HG03108 (cell line): ENCODE measurements at regions not wholly inside any gene's neighbourhood (a gene's known extent, or its start where the extent isn't known, plus 50 kb on each side); places are given as distances from the start of the nearest gene placed in this dataset.
"Not testable (repeated sequence)": the region's sequence is repeated elsewhere in the genome, so short reads cannot be mapped to it uniquely, and the experiment has no call there.

Source experiments
- ATAC-seq: cut with Tn5 transposase; IDR thresholded peaks from one replicate; pipeline ENCODE4 v1.9.1; 2021; ENCODE audit warnings: moderate library complexity; ENCODE audit not compliant: unreplicated experiment

DNA sequence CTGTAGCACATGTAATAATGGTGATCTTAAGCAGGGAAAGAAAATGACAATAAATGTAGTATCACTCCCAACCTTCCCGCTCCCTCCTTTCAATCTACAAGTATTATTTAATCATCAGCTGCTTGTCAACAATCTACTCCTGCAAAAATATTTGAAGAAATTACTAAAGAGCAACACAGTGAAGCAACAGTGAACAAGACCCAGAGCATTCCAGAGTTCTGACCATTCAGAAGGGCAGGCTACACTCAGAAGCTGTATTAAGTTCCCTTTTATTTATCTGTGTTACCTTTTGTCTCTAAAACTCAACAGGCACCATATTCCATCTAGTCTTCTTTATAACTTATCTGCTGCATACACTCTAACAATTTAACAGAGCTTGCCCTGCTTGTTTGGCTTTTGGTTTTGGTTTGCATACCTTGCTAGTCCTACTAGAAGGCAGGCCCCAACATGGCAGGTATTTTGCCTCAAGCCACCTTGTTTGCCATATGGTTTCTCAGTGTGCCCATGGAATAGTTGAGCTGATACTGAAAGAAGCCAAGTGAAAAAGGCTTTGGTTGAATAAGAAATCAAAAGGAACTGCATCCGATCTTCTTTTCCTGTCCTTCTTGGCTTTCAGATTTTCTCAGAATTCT, 253.9 kb downstream of the CEMIP2 start:
- ATAC-seq: no peak

GRCh38 chr9:71509054-71509453, 259.3 kb downstream of the CEMIP2 start:
- no peak for ATAC-seq

DNA sequence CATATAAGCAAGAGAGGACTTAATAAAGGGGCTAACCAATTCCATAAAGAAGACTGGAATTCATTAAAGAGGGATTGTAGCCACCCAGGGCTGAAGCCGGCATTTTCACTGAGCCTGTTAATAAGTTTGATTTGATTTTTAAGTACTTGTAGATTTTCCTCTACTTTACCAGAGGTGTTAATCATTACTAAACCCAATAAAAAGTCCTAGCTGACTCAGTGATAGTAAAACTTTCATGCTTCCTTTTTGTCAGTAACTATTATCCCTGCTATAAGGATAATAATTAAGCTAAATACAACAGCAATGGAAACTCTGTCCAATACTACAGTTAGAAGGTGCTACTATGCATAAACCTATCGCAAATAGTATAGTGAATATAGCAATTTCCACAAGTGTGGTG, 260.2 kb downstream of the CEMIP2 start:
- ATAC-seq: not testable (repeated sequence)

DNA sequence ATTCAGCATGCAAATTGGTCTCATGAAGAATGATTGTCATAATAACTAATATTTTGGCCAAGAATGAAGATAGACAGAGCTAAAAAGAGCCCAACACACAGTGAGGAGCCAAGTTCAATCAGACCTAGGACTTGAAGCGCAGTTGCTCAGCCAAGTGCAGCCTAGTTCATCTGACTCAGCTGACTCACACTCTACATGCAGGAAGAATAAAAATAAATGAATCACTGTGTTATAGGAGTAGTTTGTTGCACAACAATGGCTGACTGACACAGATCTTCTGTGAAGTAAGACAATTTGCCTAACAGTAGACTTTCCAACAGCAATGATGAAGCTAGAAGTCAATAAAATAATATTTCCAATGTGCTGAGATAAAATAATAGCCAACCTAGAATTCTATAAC, 261.5 kb downstream of the CEMIP2 start:
- no peak for ATAC-seq

DNA sequence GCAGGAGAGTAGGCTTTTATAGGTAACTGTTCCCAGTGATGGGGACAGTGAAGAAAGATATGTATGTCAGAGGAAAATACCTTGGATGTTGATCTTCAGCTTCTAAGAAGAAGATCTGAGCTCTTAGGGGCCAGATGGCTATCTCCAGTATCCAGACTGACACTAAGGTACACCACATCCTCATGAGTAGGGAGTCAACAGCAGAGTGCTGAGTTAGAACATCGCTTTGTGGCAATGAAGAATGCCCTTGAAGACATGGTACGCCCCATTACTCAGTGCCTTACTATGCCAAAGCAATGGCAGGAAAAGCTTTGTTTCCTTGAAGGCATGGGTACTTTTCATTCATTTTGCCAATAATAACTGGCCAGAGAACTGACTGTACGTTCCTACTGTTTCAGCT, 263.7 kb downstream of the CEMIP2 start:
- no peak for ATAC-seq

GRCh38 chr9:71498691-71499090, 269.6 kb downstream of the CEMIP2 start:
- ATAC-seq: no peak

DNA sequence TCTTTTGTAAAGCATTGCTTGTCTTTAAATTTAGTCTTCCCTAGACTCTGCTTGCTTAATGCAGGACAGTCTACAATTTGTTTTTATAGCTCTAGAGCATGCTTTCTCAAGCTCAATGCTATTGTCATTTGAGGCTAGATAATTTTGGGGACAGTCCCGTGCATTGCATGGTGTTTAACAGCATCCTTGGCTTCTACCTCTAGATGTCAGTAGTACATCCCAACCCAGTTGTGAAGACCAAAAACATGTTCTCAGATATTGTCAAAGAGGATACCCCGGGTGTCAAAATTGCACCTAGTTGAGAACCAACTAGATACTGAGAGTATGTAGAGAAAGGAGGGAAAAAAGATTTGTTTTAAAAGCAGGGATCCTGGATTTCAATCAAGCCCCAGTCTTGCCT, 277.5 kb downstream of the CEMIP2 start:
- ATAC-seq: no peak

- ATAC-seq: no peak
Observed at GRCh38 chr9:71487061-71487460, 281.3 kb downstream of the CEMIP2 start.

DNA sequence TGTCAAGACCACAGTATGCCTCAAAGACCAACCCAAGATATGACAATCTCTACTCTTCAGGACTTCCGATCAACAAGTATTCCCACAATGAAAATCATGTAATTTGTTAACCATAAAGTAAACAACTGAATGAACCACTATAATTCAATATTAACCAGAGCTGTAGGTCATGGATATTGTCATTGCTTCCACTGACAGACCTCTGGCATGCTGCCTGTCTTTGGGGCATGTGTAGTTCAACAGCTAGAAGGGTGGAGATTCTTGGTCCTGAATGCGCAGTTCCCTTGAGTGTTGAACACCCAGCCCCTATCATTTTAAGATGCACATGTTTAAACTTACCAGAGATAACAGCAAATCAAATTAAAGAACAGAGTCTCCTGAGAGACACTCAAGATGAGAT, 283.0 kb downstream of the CEMIP2 start:
- no peak for ATAC-seq

- ATAC-seq: no peak
Observed at GRCh38 chr9:71483436-71483835, 284.9 kb downstream of the CEMIP2 start.

DNA sequence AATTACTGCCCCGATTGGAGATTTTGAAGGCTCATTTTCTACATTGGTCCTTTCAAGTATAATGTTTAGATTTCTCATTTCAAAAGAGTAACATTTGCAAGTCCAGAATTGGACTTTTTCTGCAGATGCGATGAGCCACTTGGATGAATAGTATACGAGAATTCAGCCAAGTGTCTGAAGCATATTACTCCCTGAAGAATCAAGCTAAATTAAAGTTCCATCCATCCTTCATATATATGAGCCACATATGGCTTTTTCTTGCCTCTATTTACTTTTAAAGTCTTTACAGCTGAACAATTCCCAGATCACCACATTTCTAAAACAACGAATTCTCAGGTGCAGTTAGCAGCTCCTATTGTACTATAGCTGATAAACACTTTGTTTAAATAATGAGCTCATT, 288.7 kb downstream of the CEMIP2 start:
- no peak for ATAC-seq

GRCh38 chr9:71472400-71472799, 295.9 kb downstream of the CEMIP2 start:
- ATAC-seq: no peak

DNA sequence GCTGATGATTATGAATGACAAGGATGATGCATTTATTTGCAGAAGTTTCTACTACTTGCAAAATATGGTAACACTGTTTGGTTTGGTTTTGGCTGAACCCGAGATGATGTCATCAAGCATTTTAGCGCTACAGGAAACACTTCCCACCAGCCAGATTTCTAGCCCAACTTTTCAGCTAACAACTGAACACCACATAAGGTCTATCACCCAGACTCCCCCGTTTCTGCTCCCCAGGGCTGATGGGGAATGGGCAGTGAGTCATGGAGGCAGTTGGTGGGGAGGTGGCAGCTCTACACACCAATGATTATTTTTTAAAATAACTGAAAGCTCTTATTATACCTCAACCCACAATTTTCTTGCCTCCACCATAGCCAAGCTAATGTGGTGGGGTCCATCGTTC, 302.9 kb downstream of the CEMIP2 start:
- no peak for ATAC-seq

- ATAC-seq: no peak
Observed at GRCh38 chr9:71459082-71459481, 309.2 kb downstream of the CEMIP2 start.

DNA sequence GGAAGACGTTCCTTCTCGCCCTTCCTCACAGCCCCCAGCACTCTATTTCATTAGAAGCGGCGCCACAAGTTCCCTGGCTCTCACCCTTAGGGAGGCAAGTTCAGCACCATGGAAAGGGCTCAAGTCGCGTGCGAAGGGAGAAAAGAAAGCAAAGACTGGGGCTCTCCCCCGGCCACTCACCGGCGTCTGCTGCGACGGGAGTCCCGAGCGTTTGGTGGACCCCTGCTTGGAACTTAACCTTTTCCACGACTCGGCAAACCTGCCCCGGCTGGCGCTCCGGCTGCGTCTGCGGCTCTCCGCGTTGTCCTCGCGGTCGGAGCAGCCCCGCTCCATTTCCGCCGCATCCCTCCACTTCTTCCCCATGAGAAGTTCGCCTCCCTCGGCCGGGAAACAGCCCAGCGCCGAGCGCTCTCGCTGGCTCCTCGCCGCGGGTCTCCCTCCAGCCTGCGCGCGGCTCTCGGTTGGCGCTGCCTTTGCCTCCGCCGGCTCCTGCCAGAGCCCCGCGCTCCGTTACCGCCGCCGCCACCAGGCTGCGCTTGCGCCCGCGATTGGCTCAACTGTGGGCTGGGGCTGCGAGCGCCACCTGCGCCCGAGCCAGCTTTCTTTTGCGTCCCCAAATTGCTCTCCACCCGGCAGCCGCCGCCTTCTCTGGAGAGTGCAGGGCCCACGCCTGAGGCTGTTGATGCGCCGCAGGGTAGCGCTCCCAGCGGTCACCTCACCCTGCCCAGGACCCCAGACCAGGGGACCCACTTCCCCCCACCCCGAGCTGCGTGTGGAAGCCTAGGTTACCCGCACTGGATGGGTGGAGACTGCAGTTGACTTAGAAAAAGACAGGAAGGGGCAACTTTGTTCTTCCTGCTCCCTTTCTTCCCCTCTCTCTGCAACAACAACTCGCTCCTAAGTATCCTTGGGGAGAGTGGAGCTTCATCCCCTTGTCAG, 321.6 kb downstream of the CEMIP2 start:
- peak; percentile 68 for ATAC-seq

- no peak for ATAC-seq
Observed at GRCh38 chr9:71446106-71446472, 322.2 kb downstream of the CEMIP2 start.

GRCh38 chr9:71442937-71443336, 321.5 kb upstream of the TRPM3 start:
- no peak for ATAC-seq

GRCh38 chr9:71441266-71441665, 319.8 kb upstream of the TRPM3 start:
- ATAC-seq: no peak

DNA sequence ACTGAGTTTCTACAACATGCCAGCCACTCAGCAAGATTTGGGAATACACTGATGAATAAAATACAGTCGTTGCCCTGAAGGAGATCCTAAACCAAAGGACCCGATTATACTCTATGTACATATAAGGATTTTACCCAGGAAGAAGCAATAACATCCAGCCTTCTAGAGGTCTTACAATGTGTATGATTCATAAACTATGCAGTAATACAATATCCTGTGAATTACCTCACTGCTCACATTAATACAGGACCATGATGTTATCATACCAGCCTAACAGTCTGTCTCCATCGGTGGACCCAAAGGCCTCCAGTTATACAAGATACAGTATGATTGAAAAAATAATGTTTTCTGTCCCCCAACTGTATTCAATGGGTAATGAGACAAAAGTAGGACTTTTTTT, 310.5 kb upstream of the TRPM3 start:
- no peak for ATAC-seq

DNA sequence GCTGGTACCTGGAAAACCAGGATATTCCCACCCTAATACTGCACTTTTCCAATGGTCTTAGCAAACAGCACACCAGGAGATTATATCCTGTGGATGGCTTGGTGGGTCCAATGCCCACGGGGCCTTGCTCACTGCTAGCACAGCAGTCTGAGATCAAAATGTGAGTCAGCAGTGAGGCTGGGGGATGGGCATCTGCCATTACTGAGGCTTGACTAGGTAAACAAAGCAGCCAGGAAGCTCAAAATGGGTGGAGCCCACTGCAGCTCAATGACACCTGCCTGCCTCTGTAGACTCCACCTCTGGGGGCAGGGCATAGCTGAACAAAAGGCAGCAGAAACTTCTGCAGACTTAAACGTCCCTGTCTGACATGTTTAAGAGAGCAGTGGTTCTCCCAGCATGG, 285.9 kb upstream of the TRPM3 start:
- not testable (repeated sequence) for ATAC-seq

GRCh38 chr9:71403106-71403505, 281.7 kb upstream of the TRPM3 start:
- ATAC-seq: no peak

- no peak for ATAC-seq
Observed at GRCh38 chr9:71393005-71393404, 271.6 kb upstream of the TRPM3 start.
